Occipital lobe (tissue), 1 donor: ENCODE measurements at regions not wholly inside any gene's neighbourhood (a gene's known extent, or its start where the extent isn't known, plus 50 kb on each side); places are given as distances from the start of the nearest gene placed in this dataset.

ENCODE experiments used
- DNase-seq: peaks from one replicate; lab custom pipeline; 2025; lab: John Stamatoyannopoulos, UW

DNA sequence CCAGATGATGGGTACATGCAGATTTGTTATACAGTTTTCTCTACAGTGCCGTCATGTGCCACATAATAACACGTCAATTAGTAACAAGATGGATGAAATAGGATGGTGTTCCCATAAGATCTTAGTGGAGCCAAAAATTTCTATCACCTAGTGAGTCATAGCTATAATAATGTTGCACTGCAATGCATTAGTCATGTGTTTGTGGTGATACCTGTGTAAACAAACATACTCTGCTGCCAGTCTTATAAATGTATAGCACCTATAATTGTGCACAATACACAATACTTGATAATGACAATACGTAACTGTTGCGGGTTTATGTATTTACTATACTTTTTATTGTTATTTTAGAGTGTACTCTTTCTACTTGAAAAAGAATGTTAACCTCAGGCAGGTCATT lies 865.4 kb downstream of the MAT2B start:
- DNase-seq: no peak

DNA sequence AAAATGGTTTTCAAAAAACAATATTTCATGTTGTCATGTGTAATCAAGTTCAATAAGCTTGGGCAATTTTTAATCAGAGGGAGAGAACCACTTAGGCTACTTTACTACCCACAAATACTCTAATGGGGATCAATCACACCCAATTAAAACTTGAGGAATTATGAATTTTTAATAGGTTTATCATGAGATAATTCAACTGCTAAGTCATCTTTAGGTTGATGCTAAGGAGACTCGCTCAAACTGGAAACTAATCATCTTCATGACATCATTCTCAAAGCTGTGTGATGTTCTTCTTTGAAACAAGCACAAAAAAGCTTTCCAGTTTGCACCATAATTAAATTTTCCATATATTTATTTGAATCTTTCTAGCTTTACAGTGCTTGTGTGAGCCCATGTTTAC lies 867.5 kb downstream of the MAT2B start:
- no peak for DNase-seq

DNA sequence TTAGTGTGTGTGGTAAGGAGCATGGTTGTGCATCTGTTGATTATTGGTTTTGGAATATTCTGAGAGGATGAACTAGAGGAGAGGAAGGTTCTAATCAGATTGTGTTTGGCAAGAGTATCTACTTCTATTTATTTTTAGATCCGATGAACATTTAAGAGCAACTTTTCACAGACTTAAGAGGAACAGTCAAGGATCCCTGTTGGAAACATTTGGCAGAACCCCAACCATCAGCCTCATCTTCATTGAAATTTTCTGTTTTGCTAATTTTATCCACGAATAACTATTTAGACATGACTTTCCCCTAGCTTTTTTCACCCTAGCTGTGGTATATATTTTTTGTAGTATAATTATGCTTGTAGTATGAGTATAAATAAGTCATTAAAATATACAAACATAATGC lies 868.5 kb downstream of the MAT2B start:
- DNase-seq: no peak

DNA sequence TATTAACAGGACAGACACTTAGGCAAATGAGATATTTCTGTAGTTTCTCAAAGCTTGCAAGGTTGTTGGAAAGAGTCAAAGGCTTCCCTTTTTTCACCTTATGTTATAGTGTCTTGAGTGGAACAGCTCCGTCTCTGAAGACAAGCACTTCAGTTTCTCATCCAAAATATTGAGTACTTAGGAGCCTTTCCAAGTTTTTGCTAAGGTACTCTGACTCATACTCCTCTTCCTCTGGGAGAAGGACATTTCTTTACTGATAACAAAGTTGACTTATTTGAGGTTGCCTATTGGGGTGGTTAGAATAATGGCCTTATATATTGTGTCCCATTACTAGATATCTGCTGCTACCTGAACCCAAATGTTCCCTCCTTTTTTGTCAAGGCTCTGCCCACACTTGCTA lies 869.6 kb downstream of the MAT2B start:
- no peak for DNase-seq

DNA sequence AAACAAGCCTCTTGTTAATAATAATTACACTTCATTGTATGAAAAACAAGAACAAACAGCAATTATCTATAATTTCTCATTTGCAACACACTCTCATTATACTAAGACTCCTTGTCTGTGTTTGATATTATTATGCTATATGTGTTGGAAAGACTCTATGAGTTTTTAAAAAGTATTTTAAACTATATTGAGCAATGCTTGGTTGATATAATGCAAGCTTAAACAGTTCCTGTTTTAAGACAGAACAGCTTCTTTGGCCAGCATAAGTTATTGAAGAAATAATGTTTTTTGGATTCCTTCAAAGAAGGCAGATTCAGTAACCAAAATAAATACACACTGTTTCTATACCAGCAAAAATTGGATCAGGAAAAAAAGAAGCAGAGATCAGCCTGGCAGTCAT lies 871.4 kb downstream of the MAT2B start:
- DNase-seq: no peak

DNA sequence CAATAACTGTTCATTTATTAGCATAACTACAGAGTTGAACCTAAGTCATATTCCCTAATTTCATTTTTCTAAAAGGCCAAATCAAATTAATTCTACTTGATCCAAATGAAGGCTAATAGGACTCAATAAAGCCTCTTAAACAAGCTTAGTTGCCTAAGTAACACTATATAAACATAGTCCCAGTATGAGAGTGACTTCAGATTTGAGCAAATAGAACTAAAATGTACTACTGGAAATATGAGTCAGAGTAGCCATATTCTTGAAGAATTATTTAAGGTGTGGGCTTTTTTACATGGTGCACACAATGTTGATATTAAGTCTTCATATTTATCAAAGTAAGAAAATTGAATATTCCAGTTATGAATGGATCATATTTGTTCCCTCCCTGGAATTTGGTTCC lies 872.3 kb downstream of the MAT2B start:
- no peak for DNase-seq

DNA sequence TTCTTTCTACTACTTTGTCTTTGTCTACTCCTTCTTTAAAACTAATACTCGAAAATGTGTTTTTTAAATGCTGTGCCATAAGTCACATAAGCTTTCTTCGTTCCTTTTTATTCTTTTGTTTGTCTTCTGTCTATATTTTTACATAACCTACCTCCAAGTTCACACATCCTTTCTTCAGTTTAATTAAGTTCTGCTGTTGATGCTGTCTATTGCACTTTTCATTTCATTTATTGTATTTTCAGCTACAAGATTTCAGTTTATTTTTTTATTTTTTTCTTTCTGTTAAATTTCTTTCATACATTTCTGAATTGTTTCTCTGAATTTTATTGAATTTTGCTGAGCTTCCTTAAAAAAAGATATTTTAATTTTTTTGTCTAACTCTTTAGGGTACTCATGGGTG lies 878.2 kb downstream of the MAT2B start:
- no peak for DNase-seq

DNA sequence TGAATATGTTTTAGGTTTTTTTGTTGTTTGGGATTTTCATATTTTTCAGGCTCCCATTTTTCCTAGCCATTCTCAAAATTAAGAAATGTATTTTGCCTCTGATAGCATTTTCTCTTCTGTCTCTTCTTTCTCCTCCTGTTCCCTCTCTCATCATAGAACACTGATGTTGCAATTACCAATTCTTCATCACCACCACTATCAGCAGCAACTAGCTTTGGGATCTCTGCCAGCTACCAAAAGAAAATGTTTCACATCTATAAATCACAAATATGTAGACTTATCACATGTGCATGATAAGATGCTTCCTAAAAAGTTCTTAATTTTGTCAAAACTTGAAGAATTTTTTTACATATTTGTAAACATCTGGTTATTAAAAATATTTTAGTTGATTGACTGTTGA lies 887.1 kb downstream of the MAT2B start:
- no peak for DNase-seq

DNA sequence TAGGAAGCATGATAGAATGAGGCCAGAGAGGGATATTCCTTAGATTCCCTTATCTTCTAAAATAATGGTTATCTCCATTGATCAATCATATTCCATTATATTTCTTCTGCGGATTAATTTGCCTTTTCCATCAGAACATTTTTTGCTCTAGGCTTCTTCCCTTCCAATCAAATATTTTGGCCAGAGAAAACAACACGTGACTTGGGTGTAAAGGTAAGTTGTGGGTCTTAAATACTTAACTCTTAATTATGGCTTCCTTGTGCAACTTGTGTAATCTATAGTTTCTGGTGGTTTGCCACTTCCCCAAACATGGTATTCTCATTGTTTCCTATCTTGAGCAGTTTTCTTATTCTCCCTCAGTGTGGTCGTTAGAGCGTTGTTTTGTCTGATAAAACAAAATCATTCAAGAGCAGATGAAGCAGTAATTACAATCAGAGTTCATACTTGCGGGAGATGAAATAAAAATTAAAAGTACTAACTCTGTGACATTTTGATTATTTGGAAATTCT lies 889.3 kb downstream of the MAT2B start:
- no peak for DNase-seq

DNA sequence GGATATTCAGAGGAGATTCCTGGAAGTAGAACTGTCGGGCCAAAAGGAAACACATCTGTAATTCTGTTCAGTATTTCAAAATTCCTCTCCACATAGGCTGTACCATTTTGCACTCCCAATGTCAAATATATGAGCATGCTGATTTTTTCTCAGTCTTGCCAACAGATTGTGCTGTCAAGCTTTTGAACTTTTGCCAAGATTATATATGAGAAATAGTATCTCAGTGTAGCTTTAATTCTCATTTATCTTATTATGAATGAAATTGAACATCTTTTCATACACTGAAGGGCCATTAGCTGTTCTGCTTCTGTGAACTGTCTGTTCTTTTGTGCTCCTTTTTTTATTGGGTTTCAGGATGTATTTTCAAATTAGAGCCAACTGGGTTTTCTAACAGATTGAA lies 907.1 kb downstream of the MAT2B start:
- no peak for DNase-seq

DNA sequence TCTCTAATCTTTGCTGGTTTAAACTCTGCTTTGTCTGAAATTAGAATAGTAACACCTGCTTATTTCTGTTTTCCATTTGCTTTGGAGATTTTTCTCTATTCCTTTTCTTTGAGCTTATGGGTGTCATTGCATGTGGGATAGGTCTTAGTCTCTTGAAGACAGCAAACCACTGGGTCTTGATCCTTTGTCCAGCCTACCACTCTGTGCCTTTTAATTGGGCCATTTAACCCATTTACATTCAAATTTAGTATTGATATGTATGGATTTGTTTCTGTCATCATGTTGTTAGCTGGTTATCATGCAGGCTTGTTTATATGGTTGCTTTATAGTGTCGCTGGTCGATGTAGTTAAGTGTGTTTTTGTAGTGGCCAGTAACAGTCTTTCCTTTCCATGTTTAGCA lies 914.7 kb downstream of the MAT2B start:
- DNase-seq: no peak

DNA sequence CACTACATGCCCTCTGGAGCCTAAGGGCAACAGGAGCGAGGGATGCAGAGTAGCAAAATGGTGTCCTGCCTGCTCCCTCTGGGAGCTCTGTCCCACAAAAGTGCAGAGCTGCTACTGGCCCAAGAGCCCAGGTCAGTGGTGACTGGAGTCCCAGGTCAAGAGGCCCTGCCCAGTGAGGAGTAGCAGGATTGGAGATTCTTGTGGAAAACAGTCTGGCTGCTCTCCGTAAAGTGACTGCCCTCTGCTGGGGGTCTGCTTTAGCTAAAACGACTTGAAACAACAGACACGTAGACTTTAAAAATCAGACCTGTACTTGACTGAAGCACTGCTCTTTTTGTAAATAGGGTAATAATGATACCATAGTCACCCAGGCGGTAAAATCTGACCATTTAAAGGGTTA lies 917.0 kb downstream of the MAT2B start:
- DNase-seq: no peak

DNA sequence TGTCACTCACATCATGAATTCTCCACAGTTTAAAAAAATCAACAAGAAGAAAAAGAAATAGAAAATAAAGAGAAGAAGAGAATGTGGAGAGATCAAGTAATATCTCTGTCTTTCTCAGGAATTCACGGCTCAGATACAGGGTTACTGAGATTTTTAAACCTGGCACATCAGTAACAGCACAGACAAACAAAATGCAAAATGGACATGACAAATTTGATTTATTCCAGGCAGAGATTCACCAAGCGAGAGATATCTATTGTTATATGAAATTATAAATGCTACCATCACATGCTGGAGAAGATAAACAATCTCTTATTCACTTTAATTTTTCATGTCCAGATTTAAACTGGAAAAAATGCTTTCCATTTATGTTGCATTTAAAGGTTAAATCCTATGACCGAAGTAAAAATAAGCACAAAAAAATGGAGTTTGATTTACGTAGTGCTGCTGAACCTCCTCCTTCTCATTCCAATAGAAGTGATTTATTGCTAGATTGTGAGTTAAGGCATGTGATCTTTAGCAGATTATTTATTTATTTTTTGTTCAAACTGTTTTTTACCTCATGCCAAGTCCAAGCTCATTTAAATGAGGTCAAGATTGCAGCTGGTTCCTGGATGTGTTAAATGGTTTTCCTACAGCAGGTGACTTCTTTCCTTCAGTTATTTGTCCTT lies 926.4 kb downstream of the MAT2B start:
- DNase-seq: no peak

DNA sequence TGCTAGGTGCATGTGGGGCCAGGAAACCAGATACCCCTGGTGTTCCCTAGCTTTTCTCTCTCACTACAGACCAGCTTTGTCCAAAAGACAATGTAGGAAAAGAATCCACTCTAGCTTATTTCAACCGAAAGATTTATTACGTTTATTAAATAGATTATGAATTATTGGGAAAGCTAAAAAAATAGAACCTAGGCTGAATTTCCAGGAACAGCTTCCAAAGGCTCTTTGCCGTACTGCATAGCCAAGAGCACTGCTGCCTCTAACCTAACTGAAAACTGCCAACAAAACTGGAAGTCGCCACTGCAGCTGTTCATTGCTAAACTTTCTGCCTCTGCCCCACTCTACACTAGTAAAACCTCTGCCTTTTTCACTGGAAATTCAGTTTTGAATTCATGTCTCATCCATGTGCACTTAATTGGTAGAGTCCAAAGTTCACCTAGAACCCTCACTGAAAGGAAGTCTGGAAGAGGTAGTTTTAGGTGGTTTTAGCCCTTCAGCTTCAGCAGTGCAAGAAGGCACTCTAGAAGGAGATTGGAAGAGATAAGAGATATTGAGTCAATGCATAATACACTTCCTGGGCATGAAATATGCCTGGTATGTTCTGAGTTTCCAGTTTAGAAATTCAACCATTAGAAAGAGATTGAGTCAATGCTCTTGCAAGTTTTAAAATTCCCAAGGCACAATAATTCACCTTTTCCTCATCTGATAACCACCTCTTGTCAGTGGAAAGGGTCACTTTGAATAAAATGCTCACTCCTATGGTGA lies 927.9 kb downstream of the MAT2B start:
- no peak for DNase-seq

DNA sequence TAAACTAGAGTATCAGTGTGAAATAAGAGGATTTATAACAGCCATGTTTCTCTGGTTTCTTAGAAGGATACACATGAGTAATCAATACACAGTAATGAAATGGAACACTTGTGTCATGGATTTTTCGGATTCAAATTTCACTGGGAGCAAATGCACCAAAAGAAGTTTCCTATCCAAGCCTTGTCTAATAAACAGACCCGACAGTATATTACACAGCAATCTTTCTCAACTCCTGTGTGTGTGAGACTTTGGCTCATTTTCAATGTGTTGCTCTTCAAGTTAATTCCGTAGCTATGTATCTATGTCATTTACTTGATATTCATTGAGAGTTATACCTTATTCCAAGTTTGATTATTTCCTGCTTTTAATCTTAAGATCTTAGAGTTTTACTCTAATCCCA lies 930.2 kb downstream of the MAT2B start:
- DNase-seq: no peak

DNA sequence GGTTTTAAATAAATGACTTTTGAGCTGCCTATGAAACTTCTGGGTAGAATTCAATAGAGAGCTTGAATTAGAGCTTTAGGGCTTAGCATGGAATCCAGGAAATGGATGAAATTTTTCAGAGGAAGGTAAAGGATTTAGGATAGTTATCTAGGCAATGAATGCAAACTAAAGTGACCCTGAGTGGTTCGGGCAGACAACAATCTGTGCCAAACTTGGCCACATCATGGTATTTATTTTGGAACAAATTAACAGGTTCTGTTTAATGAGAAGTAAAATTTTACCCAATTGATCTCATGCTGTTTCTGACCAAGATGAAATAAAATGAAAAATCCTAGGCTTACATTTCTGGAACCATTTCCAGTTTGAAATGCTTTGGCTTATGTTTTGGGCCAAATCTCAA lies 934.4 kb downstream of the MAT2B start:
- no peak for DNase-seq

DNA sequence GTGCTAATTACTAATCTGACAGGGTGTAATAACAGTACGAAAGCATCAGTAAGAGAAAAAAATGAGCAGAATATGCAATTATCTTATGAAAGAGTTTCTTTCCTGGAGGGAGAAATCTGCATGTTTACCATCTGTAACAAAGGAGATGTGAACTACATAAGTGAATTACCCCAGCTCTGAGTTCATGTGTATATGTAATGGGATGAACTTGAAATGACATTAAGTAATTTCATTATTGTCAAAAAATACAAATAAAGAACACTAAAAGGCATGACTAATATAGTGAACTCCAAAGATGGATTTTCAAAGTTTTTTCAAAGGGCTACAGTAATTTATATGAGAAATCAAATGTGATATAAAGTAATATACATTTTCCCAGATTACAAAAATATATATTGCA lies 944.0 kb downstream of the MAT2B start:
- no peak for DNase-seq

DNA sequence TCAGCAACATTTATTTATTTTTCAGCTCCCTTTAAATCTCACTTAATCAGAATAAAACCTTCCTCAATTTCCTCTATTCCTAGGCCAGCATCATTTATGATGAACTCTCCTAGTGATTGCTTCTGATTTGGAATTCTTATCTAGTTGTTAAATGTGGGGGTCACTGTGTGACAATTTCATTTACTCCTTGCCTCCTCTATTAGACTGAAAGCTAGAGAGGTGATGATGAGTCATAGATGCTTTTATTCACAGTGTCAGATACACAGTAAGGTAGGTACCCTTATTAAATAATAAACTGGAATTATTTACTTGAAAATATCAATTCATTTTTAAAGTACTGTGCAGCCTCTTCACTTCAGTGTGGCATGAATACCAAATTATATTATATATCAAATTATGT lies 960.6 kb downstream of the MAT2B start:
- no peak for DNase-seq

DNA sequence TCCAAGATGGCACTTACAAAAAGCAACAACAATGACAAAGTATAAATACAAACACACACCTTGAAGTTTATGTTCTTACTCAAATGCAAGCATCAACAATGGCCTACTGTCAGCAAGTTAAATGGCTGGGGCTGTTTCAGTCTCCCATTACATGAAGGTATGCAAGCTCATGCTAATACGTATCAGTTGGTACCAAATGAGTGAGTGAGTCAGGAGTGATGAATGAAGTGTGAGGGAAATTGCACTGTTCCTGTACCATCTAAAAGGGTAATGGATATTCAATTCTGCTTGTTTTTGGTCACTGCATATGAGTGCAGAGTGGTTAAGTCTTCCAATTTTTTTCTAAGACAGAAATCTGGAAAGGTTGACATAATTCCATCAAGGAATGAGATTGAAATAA lies 964.9 kb downstream of the MAT2B start:
- no peak for DNase-seq

DNA sequence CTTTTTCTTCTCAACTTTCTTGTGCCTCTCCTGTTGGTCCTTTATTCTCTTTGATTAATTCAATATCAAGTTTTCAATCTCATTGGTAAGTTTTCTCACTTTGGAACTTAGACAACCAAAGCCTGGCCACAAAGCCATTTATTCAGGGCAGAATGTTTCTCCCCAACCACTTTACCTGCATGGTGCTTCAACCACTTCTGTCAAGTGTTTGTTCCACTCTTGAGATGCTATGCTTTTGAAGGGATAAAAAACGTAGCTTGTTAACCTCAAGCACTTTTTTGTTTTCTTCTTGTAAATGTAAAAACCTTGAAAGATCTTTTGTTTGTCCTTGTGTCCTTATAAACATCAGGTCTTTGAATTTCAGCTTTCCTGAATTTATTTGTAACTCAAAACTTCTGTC lies 966.7 kb downstream of the MAT2B start:
- no peak for DNase-seq

DNA sequence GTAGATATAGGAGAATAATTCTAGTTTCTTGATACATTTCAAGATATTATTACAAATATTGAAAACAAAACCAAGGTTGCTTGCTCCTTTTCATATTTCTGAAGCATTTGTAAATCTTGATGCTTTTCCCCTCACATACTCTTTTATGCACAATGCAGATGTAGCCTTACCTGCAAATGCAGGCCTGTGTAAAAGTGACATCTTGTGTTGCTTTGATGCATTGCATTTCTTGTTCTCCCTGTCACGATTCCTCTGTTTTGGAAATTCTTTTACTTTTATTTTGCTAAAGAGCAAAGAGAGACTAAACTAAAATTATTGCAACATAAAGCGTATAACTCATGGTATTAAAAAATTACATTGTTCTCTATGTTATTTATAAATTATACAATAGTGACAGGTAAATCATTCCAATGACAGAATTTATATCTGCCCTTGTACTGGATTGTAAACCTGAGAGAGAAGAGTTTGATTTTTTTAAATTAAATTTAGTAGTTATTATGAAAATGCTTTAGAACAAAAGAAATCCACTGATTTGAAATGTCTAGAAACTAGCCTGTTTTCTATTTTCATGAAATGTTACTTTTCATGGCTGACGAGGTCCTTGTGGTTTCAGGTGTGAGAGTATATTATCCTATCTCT lies 970.0 kb downstream of the MAT2B start:
- DNase-seq: no peak

DNA sequence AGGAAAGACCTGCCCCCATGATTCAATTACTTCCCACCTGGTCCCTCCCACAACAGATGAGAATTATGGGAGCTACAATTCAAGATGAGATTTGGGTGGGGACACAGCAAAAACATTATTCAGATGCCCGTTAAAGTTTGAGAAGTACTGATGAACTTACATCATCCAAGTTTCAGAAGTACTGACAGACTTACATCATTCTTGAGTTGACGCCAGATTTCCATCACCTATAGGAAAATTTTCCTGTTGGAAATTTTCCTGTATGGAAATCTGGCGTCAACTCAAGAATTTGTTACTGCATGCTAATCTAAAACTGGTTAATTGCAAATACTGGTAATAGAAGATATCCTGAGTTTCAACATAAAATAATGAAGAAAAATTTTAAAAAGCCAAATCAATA lies 975.9 kb downstream of the MAT2B start:
- DNase-seq: no peak

DNA sequence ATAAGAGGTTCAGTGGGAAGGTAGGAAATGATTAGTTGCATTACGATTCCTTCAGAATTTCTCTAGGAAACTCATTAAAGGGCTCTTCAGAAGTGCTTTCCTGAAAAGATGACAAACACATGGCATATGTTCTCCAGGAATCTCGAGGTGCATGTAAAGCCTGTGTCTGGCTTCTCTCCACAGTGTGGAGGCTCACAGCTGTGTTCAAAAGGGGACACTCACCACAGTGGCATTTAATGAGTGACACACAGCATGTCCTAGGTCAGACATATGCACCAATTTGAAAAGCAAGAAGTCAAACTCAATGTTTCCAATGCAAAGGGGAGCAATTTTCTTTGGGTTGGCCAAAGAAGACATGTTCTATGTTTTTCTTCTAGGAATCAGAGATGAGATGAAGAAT lies 976.9 kb downstream of the MAT2B start:
- no peak for DNase-seq
